OCI-LY7 (cell line): ENCODE measurements at regions not wholly inside any gene's neighbourhood (a gene's known extent, or its start where the extent isn't known, plus 50 kb on each side); places are given as distances from the start of the nearest gene placed in this dataset.

Experiments used
- BruUV-seq: library from RNA; stranded (reverse); fragments of 400-500 nt; replicated peaks from 2 replicates; lab custom pipeline; 2021; lab: Mats Ljungman, UMichigan
- CTCF ChIA-PET: fragments of 300-600 bp; sonication (Branson Sonifier 250); formaldehyde crosslinking; loops from one replicate; lab custom pipeline; 2022; ENCODE audit warnings: antibody characterized with exemption; ENCODE audit not compliant: unreplicated experiment; lab: Charles Lee
- POLR2A ChIA-PET: fragments of 300-600 bp; sonication (Branson Sonifier 250); formaldehyde crosslinking; loops from one replicate; lab custom pipeline; 2022; ENCODE audit warnings: antibody characterized with exemption; lab: Charles Lee
- DNase-seq: peaks from one replicate; pipeline ENCODE4 v3.0.0-alpha.2; 2015; ENCODE audit warnings: low spot score
- H2AFZ ChIP-seq: fragments of 200-600 bp; sonication (generic), shearing (Covaris generic); 2 replicates; pipeline ENCODE4 v1.6.1; 2014; ENCODE audit warnings: mild to moderate bottlenecking, antibody characterized with exemption, low read length, moderate library complexity
- H3K27ac ChIP-seq: fragments of 200-600 bp; sonication (generic); 2 replicates; pipeline ENCODE4 v1.5.1; 2014; ENCODE audit warnings: mixed run types, low read depth, mild to moderate bottlenecking, moderate library complexity, low read length, inconsistent platforms; ENCODE audit not compliant: poor library complexity, severe bottlenecking
- H3K36me3 ChIP-seq: fragments of 200-600 bp; sonication (generic); 2 replicates; pipeline ENCODE4 v1.6.1; 2014; ENCODE audit warnings: mild to moderate bottlenecking, antibody characterized with exemption, low read length, moderate library complexity, mixed read lengths; ENCODE audit not compliant: insufficient read depth
- H3K4me1 ChIP-seq: fragments of 200-600 bp; sonication (generic); 2 replicates; pipeline ENCODE4 v1.5.1; 2014; ENCODE audit warnings: mild to moderate bottlenecking, low read length; ENCODE audit not compliant: insufficient read depth, poor library complexity, severe bottlenecking
- H3K4me2 ChIP-seq: fragments of 200-600 bp; sonication (generic); 2 replicates; pipeline ENCODE4 v1.6.1; 2014; ENCODE audit warnings: mild to moderate bottlenecking, low read length
- H3K4me3 ChIP-seq: fragments of 200-600 bp; sonication (generic); 2 replicates; pipeline ENCODE4 v1.5.1; 2014; ENCODE audit warnings: mild to moderate bottlenecking, low read depth, low read length; ENCODE audit not compliant: poor library complexity, severe bottlenecking
- H3K79me2 ChIP-seq: fragments of 200-600 bp; sonication (generic); 2 replicates; pipeline ENCODE4 v1.6.1; 2016; ENCODE audit warnings: low read depth, mild to moderate bottlenecking, low read length, moderate library complexity, mixed read lengths; ENCODE audit not compliant: insufficient read depth
- H3K9me2 ChIP-seq: fragments of 200-600 bp; sonication (generic); 2 replicates; pipeline ENCODE4 v1.6.1; 2016; ENCODE audit warnings: mild to moderate bottlenecking, low read length, mixed read lengths; ENCODE audit not compliant: insufficient read depth
- H3K9me3 ChIP-seq: fragments of 200-600 bp; sonication (generic); 2 replicates; pipeline ENCODE4 v1.6.1; 2014; ENCODE audit warnings: mild to moderate bottlenecking, mixed run types, low read length, mixed read lengths
- H4K20me1 ChIP-seq: fragments of 200-600 bp; sonication (generic); 2 replicates; pipeline ENCODE4 v1.6.1; 2014; ENCODE audit warnings: mild to moderate bottlenecking, antibody characterized with exemption, low read length, moderate library complexity, mixed read lengths; ENCODE audit not compliant: insufficient read depth
- EZH2phosphoT487 ChIP-seq: fragments of 200-600 bp; sonication (generic); IDR thresholded peaks from 2 replicates; pipeline ENCODE4 v1.6.1; 2018; ENCODE audit warnings: low read depth, borderline replicate concordance, mild to moderate bottlenecking, mixed run types, antibody characterized with exemption, low read length, moderate library complexity, mixed read lengths
- intact Hi-C: fragments of 100-400 bp; cut with micrococcal nuclease; formaldehyde crosslinking; loops from one replicate; pipeline ENCODE4 v1.10.0; 2022; ENCODE audit not compliant: unreplicated experiment
- TF ChIP-seq, protein P1 (sequence below): fragments of 200-600 bp; sonication (generic); conservative IDR thresholded peaks from 2 replicates; pipeline ENCODE4 v1.5.1; 2014; ENCODE audit warnings: mild to moderate bottlenecking, antibody characterized with exemption, low read length, moderate library complexity, mixed read lengths

DNA sequence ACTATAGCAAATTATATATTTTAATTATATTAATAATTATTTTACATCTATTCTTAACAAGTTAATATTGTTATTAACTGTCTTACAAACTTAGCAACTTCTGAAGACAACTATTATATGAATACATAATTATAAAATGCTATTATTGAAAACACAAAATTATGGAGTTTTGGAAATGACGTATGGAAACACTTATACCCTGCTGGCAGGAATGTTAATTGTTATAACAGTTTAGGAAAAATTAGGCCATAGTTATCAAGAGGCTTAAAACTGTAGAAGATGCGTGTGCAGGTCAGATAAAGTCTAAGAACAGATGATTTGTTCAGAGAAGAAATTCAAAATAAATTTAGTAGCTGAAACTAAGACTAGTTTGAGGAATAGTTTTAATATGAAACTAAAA is 211.7 kb downstream of the FAT4 start:
- no TSS peak for BruUV-seq
- H3K9me3 ChIP-seq: no peaks in the 10 kb centered on the region
- intact Hi-C loops: no loop called here
- no peaks in the 10 kb centered on the region for H3K79me2 ChIP-seq
- H3K27ac ChIP-seq: no peak overlapping the region
- H3K4me3 ChIP-seq: no peak overlapping the region
- no peaks in the 10 kb centered on the region for H3K36me3 ChIP-seq
- ChIA-PET POLR2A (no interaction called here), CTCF (no interaction called here)
- no peak overlapping the region for H3K4me2 ChIP-seq
- H2AFZ ChIP-seq: no peak overlapping the region
- TF ChIP-seq, protein P1, sequence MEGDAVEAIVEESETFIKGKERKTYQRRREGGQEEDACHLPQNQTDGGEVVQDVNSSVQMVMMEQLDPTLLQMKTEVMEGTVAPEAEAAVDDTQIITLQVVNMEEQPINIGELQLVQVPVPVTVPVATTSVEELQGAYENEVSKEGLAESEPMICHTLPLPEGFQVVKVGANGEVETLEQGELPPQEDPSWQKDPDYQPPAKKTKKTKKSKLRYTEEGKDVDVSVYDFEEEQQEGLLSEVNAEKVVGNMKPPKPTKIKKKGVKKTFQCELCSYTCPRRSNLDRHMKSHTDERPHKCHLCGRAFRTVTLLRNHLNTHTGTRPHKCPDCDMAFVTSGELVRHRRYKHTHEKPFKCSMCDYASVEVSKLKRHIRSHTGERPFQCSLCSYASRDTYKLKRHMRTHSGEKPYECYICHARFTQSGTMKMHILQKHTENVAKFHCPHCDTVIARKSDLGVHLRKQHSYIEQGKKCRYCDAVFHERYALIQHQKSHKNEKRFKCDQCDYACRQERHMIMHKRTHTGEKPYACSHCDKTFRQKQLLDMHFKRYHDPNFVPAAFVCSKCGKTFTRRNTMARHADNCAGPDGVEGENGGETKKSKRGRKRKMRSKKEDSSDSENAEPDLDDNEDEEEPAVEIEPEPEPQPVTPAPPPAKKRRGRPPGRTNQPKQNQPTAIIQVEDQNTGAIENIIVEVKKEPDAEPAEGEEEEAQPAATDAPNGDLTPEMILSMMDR: no peak
- TF ChIP-seq EZH2phosphoT487: no peak
- H3K4me1 ChIP-seq: no peaks in the 10 kb centered on the region
- DNase-seq: no peak
- H4K20me1 ChIP-seq: no peaks in the 10 kb centered on the region
- no peaks in the 10 kb centered on the region for H3K9me2 ChIP-seq

DNA sequence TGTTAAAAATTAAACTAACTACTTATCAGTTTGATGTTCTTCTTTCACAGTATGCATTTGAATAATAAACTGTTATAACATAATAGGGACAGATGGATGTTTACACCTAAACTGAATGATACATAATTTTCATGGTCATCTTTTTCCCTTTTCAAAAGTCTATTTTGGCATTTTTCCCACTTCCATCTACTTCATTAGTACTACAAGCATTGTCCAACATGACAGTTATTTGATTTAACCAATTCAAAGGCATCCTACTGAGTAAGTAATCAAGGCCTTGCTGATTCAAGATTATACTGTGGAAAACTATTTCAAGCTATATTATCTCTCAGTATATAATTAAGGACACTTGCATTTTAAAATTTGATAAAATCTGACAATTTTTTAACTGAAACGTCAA is 212.9 kb downstream of the FAT4 start:
- no peak overlapping the region for H3K4me2 ChIP-seq
- no peaks in the 10 kb centered on the region for H3K36me3 ChIP-seq
- H3K9me3 ChIP-seq: no peaks in the 10 kb centered on the region
- POLR2A ChIA-PET: no interaction called here
- no peaks in the 10 kb centered on the region for H3K9me2 ChIP-seq
- no peak for DNase-seq
- H3K4me1 ChIP-seq: no peaks in the 10 kb centered on the region
- no TSS peak for BruUV-seq
- H4K20me1 ChIP-seq: no peaks in the 10 kb centered on the region
- no peak for TF ChIP-seq EZH2phosphoT487
- TF ChIP-seq, protein P1: no peak
- H3K79me2 ChIP-seq: no peaks in the 10 kb centered on the region
- intact Hi-C loops: no loop called here
- H3K27ac ChIP-seq: no peak overlapping the region
- no peak overlapping the region for H3K4me3 ChIP-seq
- CTCF ChIA-PET: no interaction called here
- no peak overlapping the region for H2AFZ ChIP-seq

DNA sequence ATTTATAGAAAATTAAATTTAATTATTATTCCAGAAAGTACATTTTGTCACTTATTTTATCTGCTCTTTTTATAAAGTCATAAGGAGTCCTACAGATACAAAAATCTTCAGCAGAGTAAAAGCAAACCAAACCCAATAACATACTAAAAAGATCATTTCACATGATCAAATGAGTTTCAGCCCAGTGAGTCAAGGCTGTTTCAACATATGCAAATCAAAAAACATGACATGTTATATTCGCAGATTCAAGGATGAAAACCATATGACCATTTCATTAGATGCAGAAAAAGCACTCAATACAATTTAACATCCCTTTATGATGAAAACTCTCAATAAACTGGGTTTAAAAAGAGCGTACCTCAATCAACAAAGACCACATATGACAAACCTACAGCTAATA is 214.3 kb downstream of the FAT4 start:
- Histone ChIP-seq H3K4me2 (no peak overlapping the region), H3K9me3 (no peaks in the 10 kb centered on the region), H3K36me3 (no peaks in the 10 kb centered on the region), H2AFZ (no peak overlapping the region), H3K79me2 (no peaks in the 10 kb centered on the region), H3K9me2 (no peaks in the 10 kb centered on the region; the same call in 1 of the 2 replicates), H3K4me1 (no peaks in the 10 kb centered on the region), H4K20me1 (no peaks in the 10 kb centered on the region), H3K4me3 (no peak overlapping the region), H3K27ac (no peak overlapping the region)
- ChIA-PET POLR2A (no interaction called here), CTCF (no interaction called here)
- TF ChIP-seq, protein P1: no peak
- TF ChIP-seq EZH2phosphoT487: no peak
- no TSS peak for BruUV-seq
- intact Hi-C loops: no loop called here
- DNase-seq: no peak
